ENCODE measurements at regions not wholly inside any gene's neighbourhood (a gene's known extent, or its start where the extent isn't known, plus 50 kb on each side); places are given as distances from the start of the nearest gene placed in this dataset.

DNA sequence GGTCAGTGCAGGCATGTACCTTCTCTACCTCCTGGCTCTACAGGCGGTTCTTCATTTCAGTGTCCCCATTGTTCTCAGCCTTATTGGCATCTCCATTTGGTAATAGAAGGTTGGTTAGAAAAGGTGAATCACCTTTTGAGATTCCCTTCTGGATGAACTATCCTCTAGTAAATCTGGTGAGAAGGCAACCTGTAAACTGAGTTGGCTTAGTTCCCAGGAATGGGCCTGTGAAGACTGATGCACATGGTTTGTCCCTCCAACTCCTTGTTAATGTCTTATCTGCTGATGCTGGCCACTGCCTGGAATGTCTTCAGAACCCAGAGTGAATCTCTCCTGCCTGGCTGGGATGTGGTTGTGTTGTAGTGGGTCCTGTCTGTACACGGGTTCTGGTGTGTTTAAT is 143.4 kb upstream of the WDR1 start:
- H3K27me3 Mint-ChIP-seq (ENCODE audit: low read depth, poor library complexity): peaks cover 17% of the 10 kb centered on the region
- no peaks in the 10 kb centered on the region for H3K4me1 Mint-ChIP-seq
- H3K4me3 Mint-ChIP-seq: no peak overlapping the region
- H3K36me3 Mint-ChIP-seq (ENCODE audit: low read depth): no peaks in the 10 kb centered on the region
- no peaks in the 10 kb centered on the region for H3K9me3 Mint-ChIP-seq
- no peak for TF ChIP-seq CTCF (IDR thresholded peaks at IDR 0.05)
- no peak overlapping the region for H3K27ac Mint-ChIP-seq
- DNase-seq: no peak

DNA sequence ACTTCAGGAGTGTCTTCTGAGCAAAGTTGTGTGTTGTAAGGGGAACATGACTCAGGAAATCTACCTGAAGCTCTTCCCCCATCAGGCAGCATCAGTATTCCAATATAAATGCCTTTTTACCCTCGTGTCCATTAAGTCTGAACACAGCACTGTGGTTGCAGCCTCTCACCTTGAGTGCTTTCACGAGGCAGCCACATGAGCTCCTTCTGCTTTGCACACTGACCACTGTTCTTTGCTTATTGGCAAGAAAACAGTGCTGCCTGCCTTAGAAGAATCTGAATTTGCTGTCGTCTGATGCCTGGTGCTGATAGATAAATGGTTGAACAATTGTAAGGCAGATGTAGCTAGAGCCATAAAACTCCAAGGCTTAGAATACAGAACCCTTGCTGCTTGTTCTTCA is 139.6 kb upstream of the WDR1 start:
- H3K27me3 Mint-ChIP-seq (ENCODE audit: low read depth, poor library complexity): peaks cover 26% of the 10 kb centered on the region
- H3K27ac Mint-ChIP-seq: no peak overlapping the region

GRCh38 chr4:10253765-10254164 is 137.2 kb upstream of the WDR1 start:
- Mint-ChIP-seq H3K4me3 (no peak overlapping the region), H3K27ac (no peak overlapping the region), H3K27me3 (ENCODE audit: low read depth, poor library complexity) (peaks cover 41% of the 10 kb centered on the region), H3K36me3 (ENCODE audit: low read depth) (no peaks in the 10 kb centered on the region), H3K9me3 (no peaks in the 10 kb centered on the region), H3K4me1 (no peaks in the 10 kb centered on the region)
- no peak for TF ChIP-seq CTCF (IDR thresholded peaks at IDR 0.05)
- no peak for DNase-seq

More for the DNA sequence above, 139.6 kb upstream of the WDR1 start:
- H3K4me3 Mint-ChIP-seq: no peak overlapping the region
- no peak for DNase-seq
- no peaks in the 10 kb centered on the region for H3K4me1 Mint-ChIP-seq
- TF ChIP-seq CTCF (IDR thresholded peaks at IDR 0.05): no peak
- no peaks in the 10 kb centered on the region for H3K36me3 Mint-ChIP-seq (ENCODE audit: low read depth)
- H3K9me3 Mint-ChIP-seq: no peaks in the 10 kb centered on the region

- H3K4me1 Mint-ChIP-seq: no peaks in the 10 kb centered on the region
- no peaks in the 10 kb centered on the region for H3K9me3 Mint-ChIP-seq
- H3K27me3 Mint-ChIP-seq (ENCODE audit: low read depth, poor library complexity): peaks cover 41% of the 10 kb centered on the region
- H3K4me3 Mint-ChIP-seq: no peak overlapping the region
- no peaks in the 10 kb centered on the region for H3K36me3 Mint-ChIP-seq (ENCODE audit: low read depth)
- no peak for DNase-seq
- no peak overlapping the region for H3K27ac Mint-ChIP-seq
- TF ChIP-seq CTCF (IDR thresholded peaks at IDR 0.05): no peak
Measured at GRCh38 chr4:10245751-10246150, 129.2 kb upstream of the WDR1 start.

GRCh38 chr4:10243856-10244255 is 127.3 kb upstream of the WDR1 start:
- Mint-ChIP-seq H3K27me3 (ENCODE audit: low read depth, poor library complexity) (peaks cover 35% of the 10 kb centered on the region), H3K27ac (no peak overlapping the region), H3K9me3 (no peaks in the 10 kb centered on the region), H3K36me3 (ENCODE audit: low read depth) (no peaks in the 10 kb centered on the region), H3K4me1 (no peaks in the 10 kb centered on the region), H3K4me3 (no peak overlapping the region)
- no peak for DNase-seq
- no peak for TF ChIP-seq CTCF (IDR thresholded peaks at IDR 0.05)

DNA sequence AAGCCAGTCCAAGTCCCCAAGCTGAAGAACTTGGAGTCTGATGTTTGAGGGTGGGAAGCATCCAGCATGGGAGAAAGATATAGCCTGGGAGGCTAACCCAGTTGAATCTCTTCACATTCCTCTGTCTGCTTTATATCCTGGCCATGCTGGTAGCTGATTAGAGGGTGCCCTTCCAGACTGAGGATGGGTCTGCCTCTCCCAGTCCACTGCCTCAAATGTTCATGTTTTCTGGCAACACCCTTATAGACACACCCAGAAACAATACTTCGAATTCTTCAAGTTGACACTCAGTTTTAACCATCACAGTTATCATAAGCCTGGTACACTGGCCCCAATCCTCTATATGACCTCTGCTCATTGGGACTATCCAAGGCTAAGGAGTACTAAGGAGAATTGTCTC is 124.1 kb upstream of the WDR1 start:
- Mint-ChIP-seq H3K27ac (no peak overlapping the region), H3K9me3 (no peaks in the 10 kb centered on the region), H3K36me3 (ENCODE audit: low read depth) (no peaks in the 10 kb centered on the region), H3K4me3 (no peak overlapping the region), H3K4me1 (no peaks in the 10 kb centered on the region), H3K27me3 (ENCODE audit: low read depth, poor library complexity) (peaks cover 31% of the 10 kb centered on the region)
- DNase-seq: no peak
- no peak for TF ChIP-seq CTCF (IDR thresholded peaks at IDR 0.05)

Measured in nephron progenitor cell (in vitro differentiated cells).